Large intestine (tissue), 3 donors: ENCODE measurements at regions not wholly inside any gene's neighbourhood (a gene's known extent, or its start where the extent isn't known, plus 50 kb on each side); places are given as distances from the start of the nearest gene placed in this dataset.

Experiments
- DNase-seq, 2 donors: peaks; one replicate each; pipeline versions ENCODE4 v3.0.0 to v3.0.0-alpha.2; 2013
- H3K27ac ChIP-seq: one replicate; pipeline ENCODE4 v1.5.1; 2013; ENCODE audit warnings: low read length
- H3K27me3 ChIP-seq: 2 replicates; pipeline ENCODE4 v1.6.1; 2013; ENCODE audit warnings: low read length; ENCODE audit not compliant: control insufficient read depth, insufficient read depth
- H3K36me3 ChIP-seq: 2 replicates; pipeline ENCODE4 v1.6.1; 2013; ENCODE audit warnings: low read length; ENCODE audit not compliant: control insufficient read depth, insufficient read depth
- H3K4me1 ChIP-seq: one replicate; pipeline ENCODE4 v1.6.1; 2013; ENCODE audit warnings: low read length; ENCODE audit not compliant: control insufficient read depth, insufficient read depth
- H3K4me3 ChIP-seq: one replicate; pipeline ENCODE4 v1.5.1; 2013; ENCODE audit warnings: low read length
- H3K9me3 ChIP-seq: one replicate; pipeline ENCODE4 v1.6.1; 2013; ENCODE audit warnings: mild to moderate bottlenecking, low read depth, low read length, moderate library complexity; ENCODE audit not compliant: control insufficient read depth
- WGBS: methylation state at CpG from one replicate; pipeline ENCODE4 v1.1.5; 2013; ENCODE audit warnings: low lambda C conversion rate; ENCODE audit not compliant: insufficient coverage; 5-methylcytosine and 5-hydroxymethylcytosine counted together

DNA sequence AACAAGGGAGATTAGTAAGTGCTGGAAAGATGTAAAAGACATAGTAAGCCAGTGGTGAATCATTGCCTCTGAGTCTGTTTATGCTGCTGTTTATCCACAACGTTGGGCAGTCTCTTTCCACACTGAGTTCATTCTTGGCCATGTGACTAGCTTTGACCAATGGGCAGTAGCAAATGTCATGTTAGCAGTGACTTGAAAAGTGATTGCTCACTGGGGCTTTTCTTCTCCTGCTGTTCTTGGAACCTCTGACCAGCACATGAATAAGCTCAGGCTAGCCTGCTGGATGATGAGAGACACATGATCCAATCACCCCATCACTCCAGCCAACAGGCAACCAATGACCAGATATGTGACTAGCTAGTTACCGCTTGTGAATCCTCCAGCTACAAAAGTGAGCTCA lies 360.4 kb downstream of the SLC4A3 start:
- Histone ChIP-seq H3K27me3 (no peaks in the 10 kb centered on the region), H3K36me3 (no peaks in the 10 kb centered on the region), H3K9me3 (no peaks in the 10 kb centered on the region), H3K27ac (no peak overlapping the region), H3K4me3 (no peak overlapping the region), H3K4me1 (no peaks in the 10 kb centered on the region)
- no CpG with 5 or more reads among the region's 2 CpGs for WGBS
- DNase-seq = no peak

- peak; percentile 32 to 44 for DNase-seq
- H3K27ac ChIP-seq = no peak overlapping the region
- H3K4me1 ChIP-seq = no peaks in the 10 kb centered on the region
- 80% methylated on average over 2 of the region's 7 CpGs for WGBS
- no peaks in the 10 kb centered on the region for H3K27me3 ChIP-seq
- H3K36me3 ChIP-seq = no peaks in the 10 kb centered on the region
- no peak overlapping the region for H3K4me3 ChIP-seq
- no peaks in the 10 kb centered on the region for H3K9me3 ChIP-seq
Measured at GRCh38 chr2:219989744-219990143, 362.3 kb downstream of the SLC4A3 start.

GRCh38 chr2:219991116-219991515 lies 363.7 kb downstream of the SLC4A3 start:
- WGBS = no CpG with 5 or more reads among the region's 2 CpGs
- H3K36me3 ChIP-seq = no peaks in the 10 kb centered on the region
- no peak for DNase-seq

DNA sequence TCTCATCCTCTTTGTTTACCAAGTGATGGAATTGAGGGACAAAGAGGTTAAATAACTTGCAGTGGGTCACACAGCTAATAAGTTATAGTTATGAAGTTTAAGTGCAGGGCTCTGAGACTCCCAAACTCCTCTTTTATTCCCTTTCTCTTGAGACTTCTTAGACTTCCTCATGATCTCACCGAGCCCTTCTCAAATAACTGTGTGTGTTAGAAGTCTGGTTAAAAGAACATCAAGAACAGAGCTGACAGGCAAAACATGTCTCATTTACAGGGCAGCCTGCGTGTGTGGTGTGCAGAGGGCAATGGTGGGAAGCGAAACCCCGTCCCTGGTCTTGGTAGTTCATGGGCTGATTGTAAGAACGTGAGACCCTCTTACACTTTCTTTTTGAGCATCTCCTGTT lies 368.0 kb downstream of the SLC4A3 start:
- WGBS = 92% methylated on average over 4 of the region's 5 CpGs
- no peaks in the 10 kb centered on the region for H3K27me3 ChIP-seq

More at GRCh38 chr2:219991116-219991515, 363.7 kb downstream of the SLC4A3 start:
- H3K9me3 ChIP-seq = no peaks in the 10 kb centered on the region
- no peaks in the 10 kb centered on the region for H3K4me1 ChIP-seq
- no peak overlapping the region for H3K4me3 ChIP-seq
- H3K27ac ChIP-seq = no peak overlapping the region
- H3K27me3 ChIP-seq = no peaks in the 10 kb centered on the region

DNA sequence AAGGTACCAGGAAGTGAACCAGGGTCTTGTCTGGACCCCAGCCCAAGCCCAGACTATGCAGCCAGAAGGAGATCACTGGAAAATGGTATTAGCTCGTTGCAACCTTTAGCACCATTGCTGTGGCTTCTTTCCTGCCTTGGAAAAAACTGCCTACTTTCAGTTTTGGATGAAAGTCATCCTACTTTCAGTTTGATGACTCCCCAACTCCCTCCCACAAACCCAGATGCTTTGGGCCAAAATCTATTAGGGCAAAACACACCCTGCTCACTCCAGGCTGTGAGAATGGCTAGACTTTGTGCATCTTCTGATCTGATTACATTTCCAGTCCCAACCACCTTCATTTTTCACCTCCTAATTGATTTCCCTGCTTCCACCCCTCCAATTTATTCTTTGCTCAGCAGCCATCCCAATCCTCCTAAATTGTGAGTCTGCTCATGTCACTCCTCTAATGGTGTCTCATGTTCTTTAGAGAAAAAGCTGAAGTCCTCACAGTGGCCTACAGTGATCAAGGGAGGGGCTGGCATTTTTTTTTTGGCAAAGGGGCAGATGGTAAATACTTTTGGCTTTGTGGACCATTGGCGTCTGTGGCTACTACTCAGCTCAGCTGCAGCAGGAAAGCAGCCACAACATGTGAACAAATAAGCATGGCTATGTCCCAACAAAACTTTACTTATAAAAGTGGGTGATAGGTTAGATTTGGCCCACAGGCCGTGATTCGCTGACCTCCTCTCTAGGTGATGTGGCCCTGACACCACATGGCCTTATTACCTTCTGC lies 368.7 kb downstream of the SLC4A3 start:
- DNase-seq = no peak
- Histone ChIP-seq H3K9me3 (no peaks in the 10 kb centered on the region), H3K27me3 (no peaks in the 10 kb centered on the region), H3K4me1 (peaks cover 2% of the 10 kb centered on the region), H3K36me3 (no peaks in the 10 kb centered on the region), H3K27ac (no peak overlapping the region), H3K4me3 (no peak overlapping the region)
- 100% methylated on average over 1 of the region's 4 CpGs for WGBS

More for the DNA sequence above, 368.0 kb downstream of the SLC4A3 start:
- DNase-seq = no peak
- no peaks in the 10 kb centered on the region for H3K4me1 ChIP-seq
- no peaks in the 10 kb centered on the region for H3K9me3 ChIP-seq
- no peak overlapping the region for H3K4me3 ChIP-seq
- H3K27ac ChIP-seq = no peak overlapping the region
- no peaks in the 10 kb centered on the region for H3K36me3 ChIP-seq

- peaks cover 4% of the 10 kb centered on the region for H3K4me1 ChIP-seq
- no peaks in the 10 kb centered on the region for H3K9me3 ChIP-seq
- no CpG with 5 or more reads among the region's 13 CpGs for WGBS
- H3K27ac ChIP-seq = no peak overlapping the region
- H3K4me3 ChIP-seq = no peak overlapping the region
- H3K27me3 ChIP-seq = no peaks in the 10 kb centered on the region
- no peaks in the 10 kb centered on the region for H3K36me3 ChIP-seq
- DNase-seq = no peak
Measured at GRCh38 chr2:219997341-219997851, 370.0 kb downstream of the SLC4A3 start.

- no peaks in the 10 kb centered on the region for H3K9me3 ChIP-seq
- no peak for DNase-seq
- H3K27me3 ChIP-seq = no peaks in the 10 kb centered on the region
- no peak overlapping the region for H3K27ac ChIP-seq
- H3K4me3 ChIP-seq = no peak overlapping the region
- no CpG with 5 or more reads among the region's 3 CpGs for WGBS
- H3K4me1 ChIP-seq = peaks cover 4% of the 10 kb centered on the region
- no peaks in the 10 kb centered on the region for H3K36me3 ChIP-seq
Measured at GRCh38 chr2:219998107-219998506, 370.7 kb downstream of the SLC4A3 start.

DNA sequence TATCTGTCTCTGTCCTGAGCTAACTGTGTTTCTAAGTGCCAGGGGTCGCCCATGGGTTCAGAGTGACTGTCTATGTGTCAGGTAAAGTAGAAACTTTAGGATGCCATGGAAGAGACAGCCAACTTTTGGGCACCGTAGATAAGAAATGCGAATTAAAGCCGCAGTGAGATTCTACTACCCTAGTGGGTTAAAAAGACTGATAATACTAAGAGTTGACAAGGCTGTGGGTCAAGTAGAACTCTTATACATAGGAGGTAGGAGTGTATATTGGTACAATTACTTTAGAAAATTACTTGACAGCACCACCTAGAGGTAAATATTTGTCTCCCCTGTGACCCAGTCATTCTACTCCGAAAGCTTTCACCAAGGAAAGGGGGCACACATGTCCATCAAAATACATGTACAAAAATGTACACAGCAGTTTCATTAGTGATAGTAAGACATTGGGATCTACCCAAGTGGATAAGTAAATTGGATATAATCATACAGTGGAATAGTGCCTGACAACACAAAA lies 371.3 kb downstream of the SLC4A3 start:
- WGBS = no CpG with 5 or more reads among the region's 5 CpGs
- Histone ChIP-seq H3K27ac (no peak overlapping the region), H3K36me3 (no peaks in the 10 kb centered on the region), H3K4me1 (peaks cover 4% of the 10 kb centered on the region), H3K9me3 (no peaks in the 10 kb centered on the region), H3K4me3 (no peak overlapping the region), H3K27me3 (no peaks in the 10 kb centered on the region)
- DNase-seq = no peak

GRCh38 chr2:220000080-220000479 lies 372.6 kb downstream of the SLC4A3 start:
- H3K27ac ChIP-seq = no peak overlapping the region
- no CpG with 5 or more reads among the region's 3 CpGs for WGBS
- no peak overlapping the region for H3K4me3 ChIP-seq

GRCh38 chr2:220000586-220000985 lies 373.2 kb downstream of the SLC4A3 start:
- Histone ChIP-seq H3K9me3 (no peaks in the 10 kb centered on the region), H3K36me3 (no peaks in the 10 kb centered on the region), H3K4me1 (peaks cover 4% of the 10 kb centered on the region), H3K4me3 (no peak overlapping the region), H3K27me3 (no peaks in the 10 kb centered on the region), H3K27ac (peak overlapping the region; percentile 12)
- DNase-seq = peak; percentile 49 to 77
- no CpG with 5 or more reads among the region's 4 CpGs for WGBS

More at GRCh38 chr2:220000080-220000479, 372.6 kb downstream of the SLC4A3 start:
- Histone ChIP-seq H3K27me3 (no peaks in the 10 kb centered on the region), H3K36me3 (no peaks in the 10 kb centered on the region), H3K4me1 (peaks cover 4% of the 10 kb centered on the region), H3K9me3 (no peaks in the 10 kb centered on the region)
- no peak for DNase-seq
